K562 (cell line): ENCODE measurements at regions not wholly inside any gene's neighbourhood (a gene's known extent, or its start where the extent isn't known, plus 50 kb on each side); places are given as distances from the start of the nearest gene placed in this dataset.

Experiments
- ATAC-seq: fragments of 200-7000 bp; cut with Tn5 transposase; 3 replicates; pipeline ENCODE4 v1.9.1; 2020; ENCODE audit warnings: moderate library complexity
- BruUV-seq: library from RNA; stranded (reverse); fragments of 400-500 nt; replicated peaks from 2 replicates; lab custom pipeline; 2021; lab: Mats Ljungman, UMichigan
- CTCF ChIA-PET: fragments of 300-600 bp; formaldehyde crosslinking; extraction: SDS; loops from one replicate; lab custom pipeline; 2021; ENCODE audit warnings: low intra/inter-chr PET ratio; lab: Yijun Ruan, JAX
- POLR2A ChIA-PET: fragments of 300-600, 350-650 bp; sonication (Branson Sonifier 250); formaldehyde crosslinking; extraction: SDS; loops from one replicate; lab custom pipeline; 2021; ENCODE audit warnings: antibody characterized with exemption, inconsistent platforms; lab: Yijun Ruan, JAX
- DNase-seq, 4 experiments: peaks; one replicate each; pipeline versions ENCODE4 v3.0.0 to v3.0.0-alpha.2; 2011 to 2018; ENCODE audit warnings: low spot score in 3 of 4, mixed read lengths in 3 of 4; ENCODE audit errors: extremely low read depth in 1 of 4
- FAIRE-seq: peaks from 2 replicates; lab custom pipeline; 2011; peaks lifted over from hg19 to GRCh38; lab: Jason Lieb, UNC
- H2AFZ ChIP-seq: 2 replicates; pipeline ENCODE4 v1.6.0; 2011; ENCODE audit warnings: low read depth, low read length, control low read depth, inconsistent platforms
- H3K27ac ChIP-seq: fragments of 200-600 bp; 3 replicates; pipeline ENCODE4 v1.8.0; 2011; ENCODE audit warnings: low read depth, mild to moderate bottlenecking, control low read depth, inconsistent platforms, low read length, moderate library complexity, mixed read lengths; ENCODE audit errors: extremely low read depth
- H3K27me3 ChIP-seq, 2 experiments: fragments of 300-600 bp in 1 of 2; 2 replicates in 1 of 2; 3 replicates in 1 of 2; pipeline versions ENCODE4 v1.6.0 to v1.8.0; 2011; ENCODE audit warnings: inconsistent platforms in 2 of 2, low read length in 2 of 2, mild to moderate bottlenecking in 1 of 2, mixed read lengths in 1 of 2, moderate library complexity in 1 of 2; ENCODE audit not compliant: control insufficient read depth in 2 of 2, insufficient read depth in 2 of 2
- H3K36me3 ChIP-seq: fragments of 300-600 bp; 3 replicates; pipeline ENCODE4 v1.8.0; 2011; ENCODE audit warnings: mild to moderate bottlenecking, low read length, inconsistent platforms; ENCODE audit not compliant: control insufficient read depth, insufficient read depth
- H3K4me1 ChIP-seq, 2 experiments: fragments of 200-600 bp in 1 of 2; replicated peaks in 1 of 2; 2 replicates in 1 of 2; 3 replicates in 1 of 2; pipeline versions ENCODE4 v1.5.1 to v1.8.0; 2011; ENCODE audit warnings: inconsistent platforms in 2 of 2, low read length in 2 of 2, mild to moderate bottlenecking in 1 of 2, mixed read lengths in 1 of 2, moderate library complexity in 1 of 2; ENCODE audit not compliant: control insufficient read depth in 2 of 2, insufficient read depth in 2 of 2
- H3K4me2 ChIP-seq: 2 replicates; pipeline ENCODE4 v1.6.1; 2011; ENCODE audit warnings: low read length, control low read depth, inconsistent platforms, mixed read lengths; ENCODE audit not compliant: insufficient read depth
- H3K4me3 ChIP-seq: fragments of 200-600 bp; sonication (generic), shearing (Covaris generic); 2 replicates; pipeline ENCODE4 v1.5.1; 2016; ENCODE audit warnings: control low read depth, inconsistent platforms
- H3K79me2 ChIP-seq: fragments of 200-600 bp; 3 replicates; pipeline ENCODE4 v1.8.0; 2011; ENCODE audit warnings: low read length, inconsistent platforms; ENCODE audit not compliant: control insufficient read depth, insufficient read depth
- H3K9ac ChIP-seq, 2 experiments: 2 replicates each; pipeline versions ENCODE4 v1.6.0 to v1.6.1; 2011; ENCODE audit warnings: low read depth in 2 of 2, low read length in 2 of 2, control low read depth in 1 of 2, inconsistent platforms in 1 of 2, mild to moderate bottlenecking in 1 of 2, mixed read lengths in 1 of 2; ENCODE audit not compliant: insufficient read depth in 1 of 2
- H3K9me1 ChIP-seq: one replicate; pipeline ENCODE4 v1.6.0; 2011; ENCODE audit warnings: inconsistent platforms, mild to moderate bottlenecking, low read length, moderate library complexity; ENCODE audit not compliant: control insufficient read depth, insufficient read depth
- H3K9me3 ChIP-seq: replicated peaks from 2 replicates; pipeline ENCODE4 v1.5.1; 2011; ENCODE audit warnings: low read depth, low read length, inconsistent platforms; ENCODE audit not compliant: control insufficient read depth, insufficient read depth
- H4K20me1 ChIP-seq: replicated peaks from 2 replicates; pipeline ENCODE4 v1.6.1; 2011; ENCODE audit warnings: low read length, inconsistent platforms, mixed read lengths; ENCODE audit not compliant: control insufficient read depth, insufficient read depth
- ARHGAP35 ChIP-seq: fragments of 450-650 bp; IDR thresholded peaks from 2 replicates; pipeline ENCODE4 v1.6.1; 2018; ENCODE audit not compliant: partially characterized antibody
- ARNT ChIP-seq, 2 experiments: fragments of 450-650 bp; IDR thresholded peaks; 2 replicates each; pipeline ENCODE4 v1.6.1; 2016; ENCODE audit warnings: mild to moderate bottlenecking in 1 of 2
- CCNT2 ChIP-seq: IDR thresholded peaks from 2 replicates; pipeline ENCODE4 v1.6.1; 2011; ENCODE audit warnings: borderline replicate concordance, low read depth, mild to moderate bottlenecking, moderate library complexity, mixed read lengths, low read length; ENCODE audit not compliant: insufficient read length; ENCODE audit errors: extremely low read depth
- ETV5 ChIP-seq: sonication (generic); formaldehyde crosslinking; IDR thresholded peaks from 2 replicates; pipeline ENCODE4 v1.4.0; 2020; ENCODE audit warnings: low read depth, mild to moderate bottlenecking, missing genetic modification reagents
- JUND ChIP-seq, 2 experiments: IDR thresholded peaks; 2 replicates in 1 of 2; 3 replicates in 1 of 2; pipeline ENCODE4 v1.6.1; 2011; ENCODE audit warnings: borderline replicate concordance in 2 of 2, low read depth in 2 of 2, low read length in 2 of 2, improper control_type of control experiment in 1 of 2, missing biosample characterization in 1 of 2, missing genetic modification characterization in 1 of 2, missing genetic modification reagents in 1 of 2
- KAT8 ChIP-seq: fragments of 450-650 bp; IDR thresholded peaks from 2 replicates; pipeline ENCODE4 v1.6.1; 2016; ENCODE audit warnings: low read depth, mild to moderate bottlenecking
- KHSRP ChIP-seq: fragments of 450-650 bp; IDR thresholded peaks from 2 replicates; pipeline ENCODE4 v1.6.1; 2017
- L3MBTL2 ChIP-seq: fragments of 450-650 bp; IDR thresholded peaks from 2 replicates; pipeline ENCODE4 v1.6.1; 2016; ENCODE audit warnings: mild to moderate bottlenecking, moderate library complexity
- MYC ChIP-seq, 2 experiments: fragments of 250-450 bp in 1 of 2; sonication (Bioruptor Pico) in 1 of 2; IDR thresholded peaks; 2 replicates each; pipeline versions ENCODE4 v1.5.1 to v1.6.1; 2012 to 2021; ENCODE audit warnings: low read depth in 2 of 2, borderline replicate concordance in 1 of 2, improper control_type of control experiment in 1 of 2, low read length in 1 of 2, mild to moderate bottlenecking in 1 of 2, moderate library complexity in 1 of 2
- POU5F1 ChIP-seq: fragments of 150-350 bp; IDR thresholded peaks from 2 replicates; pipeline ENCODE4 v1.6.1; 2014; ENCODE audit warnings: borderline replicate concordance, low read length, low read depth, mild to moderate bottlenecking; ENCODE audit not compliant: partially characterized antibody
- PTRF ChIP-seq: fragments of 450-650 bp; IDR thresholded peaks from 2 replicates; pipeline ENCODE4 v1.6.1; 2016; ENCODE audit warnings: mild to moderate bottlenecking, missing genetic modification characterization, missing compliant biosample characterization
- RFX7 ChIP-seq: fragments of 250-450 bp; sonication (Bioruptor Pico); IDR thresholded peaks from 2 replicates; pipeline ENCODE4 v1.5.1; 2021; ENCODE audit warnings: mild to moderate bottlenecking
- SMAD2 ChIP-seq: fragments of 150-350 bp; IDR thresholded peaks from 2 replicates; pipeline ENCODE4 v1.6.1; 2014; ENCODE audit warnings: low read depth, mild to moderate bottlenecking, low read length
- SMARCE1 ChIP-seq: fragments of 450-650 bp; IDR thresholded peaks from 2 replicates; pipeline ENCODE4 v1.7.1; 2016; ENCODE audit warnings: mild to moderate bottlenecking
- TGIF2 ChIP-seq: sonication (generic); formaldehyde crosslinking; IDR thresholded peaks from 2 replicates; pipeline ENCODE4 v1.8.1; 2022; ENCODE audit warnings: mild to moderate bottlenecking, missing genetic modification reagents, moderate library complexity
- WGBS: fragments of 100-300 bp; shearing (Covaris generic); methylation state at CpG from one replicate; pipeline ENCODE4 v1.1.6; 2016; ENCODE audit warnings: low coverage, mixed read lengths; ENCODE audit not compliant: insufficient coverage; ENCODE audit errors: missing lambda C conversion rate; 5-methylcytosine and 5-hydroxymethylcytosine counted together
- in situ Hi-C: fragments of 300-500 bp; cut with MboI; formaldehyde crosslinking; loops from 4 replicates; pipeline ENCODE4 v1.15.0; 2018; ENCODE audit warnings: inconsistent platforms, mixed read lengths
- intact Hi-C: fragments of 100-400 bp; cut with micrococcal nuclease; formaldehyde crosslinking; loops from 2 replicates; pipeline ENCODE4 v1.14.2; 2022
- TF ChIP-seq, protein P1 (sequence below): fragments of 250-450 bp; sonication (Bioruptor Pico); IDR thresholded peaks from 2 replicates; pipeline ENCODE4 v1.5.0; 2021
- TF ChIP-seq, protein P2 (sequence below): sonication (generic); formaldehyde crosslinking; IDR thresholded peaks from 2 replicates; pipeline ENCODE4 v1.8.1; 2022; ENCODE audit warnings: missing genetic modification reagents
- TF ChIP-seq, protein P3 (sequence below): fragments of 250-450 bp; sonication (Bioruptor Pico); IDR thresholded peaks from 2 replicates; pipeline ENCODE4 v1.8.0; 2022; ENCODE audit warnings: inconsistent platforms, mild to moderate bottlenecking, moderate library complexity, borderline replicate concordance

DNA sequence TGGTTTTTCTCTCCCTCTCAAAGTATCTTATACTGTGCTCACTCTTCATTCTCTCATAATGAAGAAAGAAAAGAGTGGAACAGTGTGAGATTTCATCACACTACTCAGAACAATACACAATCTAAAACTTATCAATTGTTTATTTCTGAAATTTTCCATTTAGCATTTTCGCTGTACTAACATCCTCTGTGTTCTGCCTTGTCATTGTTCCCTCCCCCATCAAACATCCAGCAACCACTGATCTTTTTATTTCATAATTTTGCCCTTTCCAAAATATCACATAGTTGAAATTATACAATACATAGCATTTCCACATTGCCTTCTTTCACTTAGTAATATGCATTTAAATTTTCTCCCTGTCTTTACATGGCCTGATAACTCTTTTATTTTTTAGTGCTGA, 658.7 kb downstream of the SLITRK1 start:
- Histone ChIP-seq H3K36me3 (no peaks in the 10 kb centered on the region), H3K4me1 (no peaks in the 10 kb centered on the region), H3K9me3 (no peaks in the 10 kb centered on the region), H3K27me3 (no peaks in the 10 kb centered on the region), H2AFZ (no peak overlapping the region), H3K27ac (no peak overlapping the region), H4K20me1 (no peaks in the 10 kb centered on the region), H3K9ac (no peak overlapping the region), H3K9me1 (no peaks in the 10 kb centered on the region), H3K79me2 (no peaks in the 10 kb centered on the region), H3K4me2 (no peak overlapping the region), H3K4me3 (no peak overlapping the region)
- 0% methylated on average over 1 of the region's 1 CpG for WGBS
- in situ Hi-C loops (no loop called here), intact Hi-C loops (no loop called here)
- no peak for DNase-seq
- POLR2A ChIA-PET = no interaction called here
- no peak for ATAC-seq
- CTCF ChIA-PET = no interaction called here
- TF ChIP-seq, protein P1, sequence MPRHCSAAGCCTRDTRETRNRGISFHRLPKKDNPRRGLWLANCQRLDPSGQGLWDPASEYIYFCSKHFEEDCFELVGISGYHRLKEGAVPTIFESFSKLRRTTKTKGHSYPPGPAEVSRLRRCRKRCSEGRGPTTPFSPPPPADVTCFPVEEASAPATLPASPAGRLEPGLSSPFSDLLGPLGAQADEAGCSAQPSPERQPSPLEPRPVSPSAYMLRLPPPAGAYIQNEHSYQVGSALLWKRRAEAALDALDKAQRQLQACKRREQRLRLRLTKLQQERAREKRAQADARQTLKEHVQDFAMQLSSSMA (CRISPR knock-in tag) = no peak
- TF ChIP-seq, protein P2, sequence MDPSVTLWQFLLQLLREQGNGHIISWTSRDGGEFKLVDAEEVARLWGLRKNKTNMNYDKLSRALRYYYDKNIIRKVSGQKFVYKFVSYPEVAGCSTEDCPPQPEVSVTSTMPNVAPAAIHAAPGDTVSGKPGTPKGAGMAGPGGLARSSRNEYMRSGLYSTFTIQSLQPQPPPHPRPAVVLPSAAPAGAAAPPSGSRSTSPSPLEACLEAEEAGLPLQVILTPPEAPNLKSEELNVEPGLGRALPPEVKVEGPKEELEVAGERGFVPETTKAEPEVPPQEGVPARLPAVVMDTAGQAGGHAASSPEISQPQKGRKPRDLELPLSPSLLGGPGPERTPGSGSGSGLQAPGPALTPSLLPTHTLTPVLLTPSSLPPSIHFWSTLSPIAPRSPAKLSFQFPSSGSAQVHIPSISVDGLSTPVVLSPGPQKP (CRISPR knock-in tag) = no peak
- no peak for TF ChIP-seq PTRF (tag)
- TF ChIP-seq RFX7 (CRISPR knock-in tag) = no peak
- no peak for TF ChIP-seq ARHGAP35
- TF ChIP-seq JUND (IDR thresholded peaks at IDR 0.05; ENCODE audit: borderline replicate concordance, low read depth, low read length) = no peak
- no peak for TF ChIP-seq JUND (tag; IDR thresholded peaks at IDR 0.05; ENCODE audit: borderline replicate concordance, low read depth, low read length)
- no peak for TF ChIP-seq TGIF2 (CRISPR knock-in tag)
- TF ChIP-seq, protein P3, sequence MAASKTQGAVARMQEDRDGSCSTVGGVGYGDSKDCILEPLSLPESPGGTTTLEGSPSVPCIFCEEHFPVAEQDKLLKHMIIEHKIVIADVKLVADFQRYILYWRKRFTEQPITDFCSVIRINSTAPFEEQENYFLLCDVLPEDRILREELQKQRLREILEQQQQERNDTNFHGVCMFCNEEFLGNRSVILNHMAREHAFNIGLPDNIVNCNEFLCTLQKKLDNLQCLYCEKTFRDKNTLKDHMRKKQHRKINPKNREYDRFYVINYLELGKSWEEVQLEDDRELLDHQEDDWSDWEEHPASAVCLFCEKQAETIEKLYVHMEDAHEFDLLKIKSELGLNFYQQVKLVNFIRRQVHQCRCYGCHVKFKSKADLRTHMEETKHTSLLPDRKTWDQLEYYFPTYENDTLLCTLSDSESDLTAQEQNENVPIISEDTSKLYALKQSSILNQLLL = no peak
- no peak for TF ChIP-seq SMARCE1
- TF ChIP-seq L3MBTL2 = no peak
- TF ChIP-seq MYC (IDR thresholded peaks at IDR 0.05; ENCODE audit: low read depth, low read length) = no peak
- TF ChIP-seq MYC (CRISPR knock-in tag; IDR thresholded peaks at IDR 0.05; ENCODE audit: borderline replicate concordance, low read depth) = no peak
- TF ChIP-seq CCNT2 = no peak
- TF ChIP-seq POU5F1 = no peak
- no peak for TF ChIP-seq ETV5 (CRISPR knock-in tag)
- no peak for TF ChIP-seq KAT8
- no peak for TF ChIP-seq SMAD2
- TF ChIP-seq ARNT (IDR thresholded peaks at IDR 0.05) = no peak
- TF ChIP-seq KHSRP = no peak
- BruUV-seq = no TSS peak
- no peak for FAIRE-seq
